HEK293 (cell line): ENCODE measurements at regions not wholly inside any gene's neighbourhood (a gene's known extent, or its start where the extent isn't known, plus 50 kb on each side); places are given as distances from the start of the nearest gene placed in this dataset.

Experiments used
- CTCF ChIA-PET: fragments of 350-600 bp; formaldehyde crosslinking; extraction: SDS; loops from one replicate; lab custom pipeline; 2021; ENCODE audit warnings: antibody characterized with exemption; lab: Yijun Ruan, JAX
- POLR2A ChIA-PET: fragments of 300-600 bp; formaldehyde crosslinking; extraction: SDS; loops from one replicate; lab custom pipeline; 2020; ENCODE audit warnings: antibody characterized with exemption, inconsistent platforms; lab: Yijun Ruan, JAX
- H3K27ac ChIP-seq: fragments of 200-500 bp; sonication (Bioruptor generic); 2 replicates; pipeline ENCODE4 v1.5.1; 2014; ENCODE audit warnings: low read depth, low read length, control low read depth, inconsistent platforms; ENCODE audit errors: extremely low read depth
- H3K36me3 ChIP-seq, 2 experiments: fragments of 200-500 bp in 1 of 2; sonication (Bioruptor generic) in 1 of 2; 1 replicate in 1 of 2; 2 replicates in 1 of 2; pipeline ENCODE4 v1.5.1; 2014 to 2017; ENCODE audit warnings: inconsistent platforms in 2 of 2, low read length in 2 of 2; ENCODE audit not compliant: control insufficient read depth in 2 of 2, insufficient read depth in 1 of 2
- H3K4me1 ChIP-seq: fragments of 200-500 bp; sonication (Bioruptor generic); 2 replicates; pipeline ENCODE4 v1.5.1; 2014; ENCODE audit warnings: mild to moderate bottlenecking, low read length, inconsistent platforms; ENCODE audit not compliant: control insufficient read depth, insufficient read depth
- H3K4me3 ChIP-seq: 2 replicates; pipeline ENCODE4 v1.5.1; 2011; ENCODE audit warnings: low read depth, mild to moderate bottlenecking, control low read depth, low read length, moderate library complexity
- H3K9me3 ChIP-seq: fragments of 200-500 bp; sonication (Bioruptor generic); 2 replicates; pipeline ENCODE4 v1.5.1; 2014; ENCODE audit warnings: low read depth, low read length, inconsistent platforms; ENCODE audit not compliant: control insufficient read depth, insufficient read depth
- HOXA7 ChIP-seq: sonication (generic); formaldehyde crosslinking; IDR thresholded peaks from 2 replicates; pipeline ENCODE4 v1.8.1; 2022; ENCODE audit warnings: missing genetic modification reagents, borderline replicate concordance
- MZF1 ChIP-seq: fragments of 450-650 bp; formaldehyde crosslinking; IDR thresholded peaks from 2 replicates; pipeline ENCODE4 v1.5.1; 2017; ENCODE audit warnings: missing biosample characterization, missing genetic modification characterization, borderline replicate concordance
- OSR2 ChIP-seq: fragments of 450-650 bp; formaldehyde crosslinking; IDR thresholded peaks from 2 replicates; pipeline ENCODE4 v1.5.1; 2016; ENCODE audit warnings: missing biosample characterization, missing genetic modification characterization
- SCRT1 ChIP-seq: fragments of 450-650 bp; formaldehyde crosslinking; IDR thresholded peaks from 2 replicates; pipeline ENCODE4 v1.5.1; 2016; ENCODE audit warnings: missing biosample characterization, missing genetic modification characterization, borderline replicate concordance
- SCRT2 ChIP-seq: fragments of 450-650 bp; formaldehyde crosslinking; IDR thresholded peaks from 2 replicates; pipeline ENCODE4 v1.5.1; 2016; ENCODE audit warnings: missing biosample characterization, missing genetic modification characterization
- SP2 ChIP-seq: fragments of 450-650 bp; formaldehyde crosslinking; IDR thresholded peaks from 2 replicates; pipeline ENCODE4 v1.5.1; 2016; ENCODE audit warnings: missing biosample characterization, missing genetic modification characterization
- SP7 ChIP-seq: fragments of 450-650 bp; formaldehyde crosslinking; IDR thresholded peaks from 2 replicates; pipeline ENCODE4 v1.5.1; 2016; ENCODE audit warnings: missing biosample characterization, missing genetic modification characterization
- ZBTB11 ChIP-seq: fragments of 450-650 bp; formaldehyde crosslinking; conservative IDR thresholded peaks from 2 replicates; pipeline ENCODE4 v1.5.1; 2016; ENCODE audit warnings: low read depth, missing biosample characterization, missing genetic modification characterization
- ZNF112 ChIP-seq: fragments of 450-650 bp; formaldehyde crosslinking; IDR thresholded peaks from 2 replicates; pipeline ENCODE4 v1.5.0; 2017; ENCODE audit warnings: missing biosample characterization, missing genetic modification characterization
- ZNF280C ChIP-seq: fragments of 450-650 bp; formaldehyde crosslinking; IDR thresholded peaks from 2 replicates; pipeline ENCODE4 v1.5.1; 2016; ENCODE audit warnings: missing biosample characterization, missing genetic modification characterization
- ZNF391 ChIP-seq: fragments of 450-650 bp; formaldehyde crosslinking; IDR thresholded peaks from 2 replicates; pipeline ENCODE4 v1.5.1; 2016; ENCODE audit warnings: low read depth, missing biosample characterization, missing genetic modification characterization, borderline replicate concordance
- ZNF426 ChIP-seq: fragments of 450-650 bp; formaldehyde crosslinking; IDR thresholded peaks from 2 replicates; pipeline ENCODE4 v1.5.1; 2017; ENCODE audit warnings: missing biosample characterization, missing genetic modification characterization, mild to moderate bottlenecking, inconsistent platforms, moderate library complexity
- ZNF530 ChIP-seq: fragments of 450-650 bp; formaldehyde crosslinking; IDR thresholded peaks from 2 replicates; pipeline ENCODE4 v1.5.1; 2016; ENCODE audit warnings: low read depth, missing biosample characterization, missing genetic modification characterization
- ZNF548 ChIP-seq: fragments of 450-650 bp; formaldehyde crosslinking; IDR thresholded peaks from 2 replicates; pipeline ENCODE4 v1.5.1; 2016; ENCODE audit warnings: missing biosample characterization, missing genetic modification characterization
- ZNF600 ChIP-seq: fragments of 450-650 bp; formaldehyde crosslinking; IDR thresholded peaks from 2 replicates; pipeline ENCODE4 v1.5.1; 2016; ENCODE audit warnings: missing biosample characterization, missing genetic modification characterization
- ZNF610 ChIP-seq: fragments of 450-650 bp; formaldehyde crosslinking; IDR thresholded peaks from 2 replicates; pipeline ENCODE4 v1.5.1; 2016; ENCODE audit warnings: missing biosample characterization, missing genetic modification characterization, borderline replicate concordance
- ZNF624 ChIP-seq: fragments of 450-650 bp; formaldehyde crosslinking; IDR thresholded peaks from 2 replicates; pipeline ENCODE4 v1.5.1; 2017; ENCODE audit warnings: missing biosample characterization, missing genetic modification characterization
- ZNF785 ChIP-seq: fragments of 450-650 bp; formaldehyde crosslinking; IDR thresholded peaks from 2 replicates; pipeline ENCODE4 v1.5.1; 2016; ENCODE audit warnings: missing biosample characterization, missing genetic modification characterization
- ZSCAN18 ChIP-seq: fragments of 450-650 bp; formaldehyde crosslinking; IDR thresholded peaks from 2 replicates; pipeline ENCODE4 v1.5.1; 2016; ENCODE audit warnings: missing biosample characterization, missing genetic modification characterization
- TF ChIP-seq, protein P1 (sequence below): fragments of 450-650 bp; IDR thresholded peaks from 2 replicates; pipeline ENCODE4 v1.5.1; 2018; ENCODE audit warnings: missing biosample characterization, missing genetic modification characterization

DNA sequence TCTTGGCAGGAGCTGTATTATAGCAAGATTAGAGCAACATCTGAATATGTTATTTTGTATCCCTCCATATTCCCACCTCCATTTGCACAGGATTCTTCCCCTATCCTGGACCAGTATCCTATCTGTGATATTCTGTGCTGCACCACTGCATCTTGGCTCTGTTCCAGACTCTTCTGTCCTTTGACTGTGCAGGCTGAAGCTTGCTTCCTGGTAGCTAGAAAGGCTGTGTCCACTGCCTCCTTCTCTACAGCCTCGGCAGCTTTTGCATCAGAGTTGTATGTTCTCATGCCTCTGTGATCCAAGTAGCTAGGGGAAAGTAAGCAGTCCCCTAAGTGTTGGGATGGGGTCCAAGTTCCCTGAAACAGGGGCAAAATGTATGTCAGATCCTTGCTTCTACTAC is 104.1 kb downstream of the GAS1 start:
- H3K9me3 ChIP-seq = no peaks in the 10 kb centered on the region
- H3K36me3 ChIP-seq = no peaks in the 10 kb centered on the region
- TF ChIP-seq ZNF600 (tag by site-specific recombination) = peak; percentile 15; the same call in 1 of the 2 replicates
- TF ChIP-seq, protein P1, sequence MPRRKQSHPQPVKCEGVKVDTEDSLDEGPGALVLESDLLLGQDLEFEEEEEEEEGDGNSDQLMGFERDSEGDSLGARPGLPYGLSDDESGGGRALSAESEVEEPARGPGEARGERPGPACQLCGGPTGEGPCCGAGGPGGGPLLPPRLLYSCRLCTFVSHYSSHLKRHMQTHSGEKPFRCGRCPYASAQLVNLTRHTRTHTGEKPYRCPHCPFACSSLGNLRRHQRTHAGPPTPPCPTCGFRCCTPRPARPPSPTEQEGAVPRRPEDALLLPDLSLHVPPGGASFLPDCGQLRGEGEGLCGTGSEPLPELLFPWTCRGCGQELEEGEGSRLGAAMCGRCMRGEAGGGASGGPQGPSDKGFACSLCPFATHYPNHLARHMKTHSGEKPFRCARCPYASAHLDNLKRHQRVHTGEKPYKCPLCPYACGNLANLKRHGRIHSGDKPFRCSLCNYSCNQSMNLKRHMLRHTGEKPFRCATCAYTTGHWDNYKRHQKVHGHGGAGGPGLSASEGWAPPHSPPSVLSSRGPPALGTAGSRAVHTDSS (tag by site-specific recombination) = no peak
- no peak overlapping the region for H3K27ac ChIP-seq
- no peak overlapping the region for H3K4me3 ChIP-seq
- H3K4me1 ChIP-seq = no peaks in the 10 kb centered on the region
- CTCF ChIA-PET = interaction anchor here (0.7 to 1.7 kb wide), 3 partner anchors 14 to 263 kb away, joined by 3 to 4 read pairs (median 3); no protein-coding TSS in a partner anchor
- POLR2A ChIA-PET = no interaction called here

- no peak for TF ChIP-seq ZNF548 (tag by site-specific recombination)
- no peak for TF ChIP-seq ZNF280C (tag by site-specific recombination)
- TF ChIP-seq SCRT1 (tag by site-specific recombination) = no peak
- TF ChIP-seq SP7 (tag by site-specific recombination) = no peak
- no peak for TF ChIP-seq ZBTB11 (tag by site-specific recombination)
- no peak for TF ChIP-seq OSR2 (tag by site-specific recombination)
- TF ChIP-seq ZNF785 (tag by site-specific recombination) = no peak
- TF ChIP-seq ZNF624 = no peak
- no peak for TF ChIP-seq SP2 (tag by site-specific recombination)
- no peak for TF ChIP-seq ZNF426 (tag by site-specific recombination)
- no peak for TF ChIP-seq SCRT2 (tag by site-specific recombination)
- TF ChIP-seq ZNF610 (tag by site-specific recombination) = no peak
- no peak for TF ChIP-seq ZNF391
- TF ChIP-seq MZF1 (tag by site-specific recombination) = no peak
- no peak for TF ChIP-seq ZNF112 (tag by site-specific recombination)
- no peak for TF ChIP-seq ZNF530 (tag by site-specific recombination)
- no peak for TF ChIP-seq HOXA7 (CRISPR knock-in tag)
- no peak for TF ChIP-seq ZSCAN18
- ChIA-PET CTCF (interaction anchor here (0.6 to 0.7 kb wide), 2 partner anchors 219 to 264 kb away, joined by 3 read pairs; no protein-coding TSS in a partner anchor), POLR2A (no interaction called here)
- Histone ChIP-seq H3K27ac (no peak overlapping the region), H3K9me3 (no peaks in the 10 kb centered on the region), H3K4me3 (no peak overlapping the region), H3K36me3 (no peaks in the 10 kb centered on the region), H3K4me1 (no peaks in the 10 kb centered on the region)
Measured at GRCh38 chr9:86842573-86842972, 104.7 kb downstream of the GAS1 start.
